Lower leg skin (tissue), 4 donors: ENCODE measurements at regions not wholly inside any gene's neighbourhood (a gene's known extent, or its start where the extent isn't known, plus 50 kb on each side); places are given as distances from the start of the nearest gene placed in this dataset.
"Not testable (repeated sequence)": the region's sequence is repeated elsewhere in the genome, so short reads cannot be mapped to it uniquely, and the experiment has no call there.

ENCODE experiments used
- DNase-seq, 2 donors: peaks; one replicate each; pipeline ENCODE4 v3.0.0-alpha.2; 2019; ENCODE audit warnings: low spot score in 2 of 2
- H3K4me3 ChIP-seq: fragments of 200-600 bp; sonication (generic); 2 replicates; pipeline ENCODE4 v1.5.1; 2017; ENCODE audit warnings: mild to moderate bottlenecking, low read depth; ENCODE audit not compliant: poor library complexity, severe bottlenecking
- CTCF ChIP-seq, 3 donors: fragments of 450-650 bp; IDR thresholded peaks; one replicate each; pipeline ENCODE4 v1.5.1; 2016; ENCODE audit warnings: antibody characterized with exemption in 3 of 3, mild to moderate bottlenecking in 3 of 3, moderate library complexity in 2 of 3
- POLR2A ChIP-seq, 2 donors: fragments of 450-650 bp; IDR thresholded peaks; one replicate each; pipeline ENCODE4 v1.6.1; 2016 to 2017; ENCODE audit warnings: antibody characterized with exemption in 2 of 2, mild to moderate bottlenecking in 1 of 2, moderate library complexity in 1 of 2
- whole genome bisulfite sequencing, 2 donors: methylation state at CpG; one replicate each; pipeline ENCODE4 v1.1.5; 2018; 5-methylcytosine and 5-hydroxymethylcytosine counted together
- intact Hi-C: fragments of 100-400 bp; cut with DNase I; formaldehyde crosslinking; loops from one replicate; pipeline ENCODE4 v1.15.0; 2023; ENCODE audit warnings: low total_unique reads

- DNase-seq, result peak in 1 of 2 donors; percentile 85
- intact Hi-C loops, result no loop called here
- peak overlapping the region; percentile 32 for H3K4me3 ChIP-seq
- WGBS, 2 donors, result 1 to 2% methylated on average over 23 to 42 of the region's 49 CpGs
- TF ChIP-seq CTCF (IDR thresholded peaks at IDR 0.05) (no peak), POLR2A (IDR thresholded peaks at IDR 0.05) (no peak)
Observed at GRCh38 chr10:55631071-55631654, 729.9 kb downstream of the ZWINT start.

DNA sequence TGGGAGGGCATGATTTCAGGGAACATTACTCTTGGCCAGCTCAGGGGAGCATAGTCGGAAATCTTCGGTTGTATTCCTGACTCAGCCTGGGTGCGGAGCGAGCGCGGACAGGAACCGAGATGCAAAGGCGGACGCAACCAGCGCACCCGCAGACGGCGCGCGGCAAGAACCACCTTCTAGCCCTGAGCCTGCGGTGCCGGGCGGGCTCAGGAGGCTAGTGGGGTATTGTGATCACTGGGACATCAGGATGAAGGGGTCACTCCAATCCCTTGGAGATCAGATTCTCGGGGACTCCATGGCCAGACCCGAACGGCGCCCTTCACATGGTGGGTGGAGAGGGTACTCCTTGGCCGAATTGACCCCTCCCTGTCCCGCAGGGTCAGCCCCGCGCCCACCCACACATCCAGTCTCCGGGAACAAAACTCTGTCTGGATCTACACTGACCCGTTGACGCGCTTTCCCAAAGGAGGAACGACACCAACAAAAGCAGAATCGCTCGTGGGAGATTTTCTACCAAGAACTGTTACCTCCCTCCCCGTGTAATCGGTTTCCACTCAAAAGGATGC lies 730.5 kb downstream of the ZWINT start:
- intact Hi-C loops, result no loop called here
- no peak for DNase-seq
- 3 to 5% methylated on average over 32 to 35 of the region's 35 CpGs for WGBS, 2 donors
- no peak for TF ChIP-seq CTCF (IDR thresholded peaks at IDR 0.05)
- TF ChIP-seq POLR2A (IDR thresholded peaks at IDR 0.05), result no peak
- no peak overlapping the region for H3K4me3 ChIP-seq

- TF ChIP-seq POLR2A (IDR thresholded peaks at IDR 0.05) (no peak), CTCF (IDR thresholded peaks at IDR 0.05) (no peak)
- no peak for DNase-seq
- WGBS, 2 donors, result 5 to 7% methylated on average over 21 of the region's 21 CpGs
- no peak overlapping the region for H3K4me3 ChIP-seq
- intact Hi-C loops, result no loop called here
Observed at GRCh38 chr10:55629793-55630490, 731.1 kb downstream of the ZWINT start.

- intact Hi-C loops, result no loop called here
- WGBS, 2 donors, result 3% methylated on average over 29 to 30 of the region's 30 CpGs
- TF ChIP-seq POLR2A (IDR thresholded peaks at IDR 0.05) (no peak), CTCF (IDR thresholded peaks at IDR 0.05) (no peak)
- H3K4me3 ChIP-seq, result no peak overlapping the region
- DNase-seq, result no peak
Observed at GRCh38 chr10:55628260-55628701, 732.8 kb downstream of the ZWINT start.

- 4% methylated on average over 24 to 26 of the region's 26 CpGs for WGBS, 2 donors
- intact Hi-C loops, result no loop called here
- no peak for TF ChIP-seq CTCF (IDR thresholded peaks at IDR 0.05)
- TF ChIP-seq POLR2A (IDR thresholded peaks at IDR 0.05), result no peak
- H3K4me3 ChIP-seq, result no peak overlapping the region
- DNase-seq, result no peak
Observed at GRCh38 chr10:55627501-55628051, 733.5 kb downstream of the ZWINT start.

DNA sequence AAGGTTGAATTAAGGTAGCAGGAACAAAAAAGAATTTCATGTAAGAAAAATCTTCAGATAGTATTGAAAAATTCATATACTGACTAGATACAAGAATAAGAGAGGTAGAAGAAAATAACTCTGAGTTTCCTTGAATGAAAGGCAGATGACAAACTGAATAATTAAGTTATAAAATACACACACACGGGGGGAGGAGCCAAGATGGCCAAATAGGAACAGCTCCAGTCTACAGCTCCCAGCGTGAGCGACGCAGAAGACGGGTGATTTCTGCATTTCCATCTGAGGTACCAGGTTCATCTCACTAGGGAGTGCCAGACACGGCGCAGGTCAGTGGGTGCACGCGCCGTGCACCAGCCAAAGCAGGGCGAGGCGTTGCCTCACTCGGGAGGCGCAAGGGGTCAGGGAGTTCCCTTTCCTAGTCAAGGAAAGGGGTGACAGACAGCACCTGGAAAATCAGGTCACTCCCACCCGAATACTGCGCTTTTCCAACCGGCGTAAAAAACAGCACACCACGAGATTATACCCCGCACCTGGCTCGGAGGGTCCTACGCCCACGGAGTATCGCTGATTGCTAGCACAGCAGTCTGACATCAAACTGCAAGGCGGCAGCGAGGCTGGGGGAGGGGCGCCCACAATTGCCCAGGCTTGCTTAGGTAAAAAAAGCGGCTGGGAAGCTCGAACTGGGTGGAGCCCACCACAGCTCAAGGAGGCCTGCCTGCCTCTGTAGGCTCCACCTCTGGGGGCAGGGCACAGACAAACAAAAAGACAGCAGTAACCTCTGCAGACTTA lies 759.2 kb downstream of the ZWINT start:
- DNase-seq, H3K4me3 ChIP-seq, intact Hi-C loops: not testable (repeated sequence)
- WGBS, 2 donors, result 3 to 6% methylated on average over 22 to 23 of the region's 29 CpGs
